H1 (cell line): ENCODE measurements at regions not wholly inside any gene's neighbourhood (a gene's known extent, or its start where the extent isn't known, plus 50 kb on each side); places are given as distances from the start of the nearest gene placed in this dataset.

ENCODE experiments used
- CTCF ChIA-PET: fragments of 300-600 bp; sonication (Branson Sonifier 250); formaldehyde crosslinking; loops from one replicate; lab custom pipeline; 2021; ENCODE audit not compliant: partially characterized antibody; lab: Charles Lee
- POLR2A ChIA-PET: fragments of 300-600 bp; sonication (Branson Sonifier 250); formaldehyde crosslinking; loops from one replicate; lab custom pipeline; 2021; ENCODE audit warnings: inconsistent platforms; ENCODE audit not compliant: partially characterized antibody; lab: Charles Lee
- DNase-seq, 2 experiments: peaks; one replicate each; pipeline versions ENCODE4 v3.0.0 to v3.0.0-alpha.2; 2010 to 2022; ENCODE audit warnings: low spot score in 2 of 2, low read depth in 1 of 2, mixed read lengths in 1 of 2
- FAIRE-seq: peaks from 2 replicates; lab custom pipeline; 2011; peaks lifted over from hg19 to GRCh38; lab: Jason Lieb, UNC
- H2AFZ ChIP-seq: 2 replicates; pipeline ENCODE4 v1.8.1; 2012; ENCODE audit warnings: low read length, inconsistent platforms
- H2AK5ac ChIP-seq: 2 replicates; pipeline ENCODE4 v1.6.1; 2013; ENCODE audit warnings: low read depth, low read length
- H2BK120ac ChIP-seq: replicated peaks from 2 replicates; pipeline ENCODE3; 2013; ENCODE audit warnings: low read depth, low read length, inconsistent platforms
- H2BK12ac ChIP-seq: 2 replicates; pipeline ENCODE4 v1.6.1; 2013; ENCODE audit warnings: low read depth, low read length
- H2BK15ac ChIP-seq: 2 replicates; pipeline ENCODE4 v1.6.1; 2013; ENCODE audit warnings: low read length
- H2BK20ac ChIP-seq: 2 replicates; pipeline ENCODE4 v1.6.1; 2013; ENCODE audit warnings: low read length
- H2BK5ac ChIP-seq: 2 replicates; pipeline ENCODE4 v1.6.1; 2013; ENCODE audit warnings: low read depth, low read length
- H3K14ac ChIP-seq: 2 replicates; pipeline ENCODE4 v1.6.1; 2013; ENCODE audit warnings: inconsistent platforms; ENCODE audit not compliant: insufficient read length
- H3K18ac ChIP-seq: 2 replicates; pipeline ENCODE4 v1.6.1; 2013; ENCODE audit warnings: low read length; ENCODE audit errors: extremely low read depth
- H3K23ac ChIP-seq: 2 replicates; pipeline ENCODE4 v1.6.1; 2013; ENCODE audit warnings: inconsistent platforms; ENCODE audit not compliant: insufficient read length
- H3K23me2 ChIP-seq: 2 replicates; pipeline ENCODE4 v1.6.1; 2013; ENCODE audit warnings: low read depth, low read length
- H3K27ac ChIP-seq: 2 replicates; pipeline ENCODE4 v1.6.1; 2011; ENCODE audit warnings: low read depth, low read length, inconsistent platforms
- H3K27me3 ChIP-seq, 4 experiments: replicated peaks in 1 of 4; 1 replicate in 1 of 4; 2 replicates in 3 of 4; pipeline versions ENCODE4 v1.6.1 to v1.8.1; 2011 to 2013; ENCODE audit warnings: low read length in 3 of 4, mild to moderate bottlenecking in 3 of 4, inconsistent platforms in 2 of 4, mixed read lengths in 2 of 4, moderate library complexity in 1 of 4; ENCODE audit not compliant: control insufficient read depth in 3 of 4, insufficient read depth in 3 of 4; ENCODE audit errors: extremely low read depth in 1 of 4
- H3K36me3 ChIP-seq, 4 experiments: 2 replicates each; pipeline versions ENCODE4 v1.6.1 to v1.8.1; 2011 to 2013; ENCODE audit warnings: mild to moderate bottlenecking in 4 of 4, low read length in 3 of 4, moderate library complexity in 2 of 4, control low read depth in 1 of 4, inconsistent platforms in 1 of 4; ENCODE audit not compliant: insufficient read depth in 4 of 4, control insufficient read depth in 2 of 4
- H3K4ac ChIP-seq: replicated peaks from 2 replicates; pipeline ENCODE3; 2013; ENCODE audit warnings: low read length, low read depth, mixed read lengths, inconsistent platforms; ENCODE audit not compliant: insufficient read length
- H3K4me1 ChIP-seq, 4 experiments: replicated peaks in 1 of 4; 1 replicate in 1 of 4; 2 replicates in 3 of 4; pipeline versions ENCODE4 v1.6.1 to v1.8.1; 2011 to 2013; ENCODE audit warnings: low read length in 3 of 4, inconsistent platforms in 2 of 4, mixed read lengths in 1 of 4; ENCODE audit not compliant: insufficient read depth in 4 of 4, control insufficient read depth in 3 of 4
- H3K4me2 ChIP-seq, 2 experiments: 2 replicates each; pipeline versions ENCODE4 v1.6.1 to v1.8.1; 2011 to 2013; ENCODE audit warnings: low read depth in 2 of 2, low read length in 2 of 2, control low read depth in 1 of 2, inconsistent platforms in 1 of 2, mild to moderate bottlenecking in 1 of 2; ENCODE audit not compliant: insufficient read depth in 1 of 2
- H3K4me3 ChIP-seq, 4 experiments: fragments of 200-600, 300-600 bp in 1 of 4; sonication (generic), shearing (Covaris generic), sonication (Bioruptor Twin) in 1 of 4; 2 replicates each; pipeline versions ENCODE4 v1.5.1 to v1.8.1; 2011 to 2016; ENCODE audit warnings: low read length in 4 of 4, low read depth in 3 of 4, control low read depth in 2 of 4, inconsistent platforms in 2 of 4, mild to moderate bottlenecking in 2 of 4, mixed read lengths in 1 of 4, moderate library complexity in 1 of 4; ENCODE audit not compliant: insufficient read depth in 2 of 4; ENCODE audit errors: extremely low read depth in 1 of 4
- H3K56ac ChIP-seq: replicated peaks from 2 replicates; pipeline ENCODE3; 2013; ENCODE audit warnings: low read depth, mild to moderate bottlenecking, mixed read lengths, low read length, inconsistent platforms; ENCODE audit not compliant: insufficient read length
- H3K79me1 ChIP-seq: 2 replicates; pipeline ENCODE4 v1.6.1; 2013; ENCODE audit warnings: low read depth, low read length, control low read depth
- H3K79me2 ChIP-seq, 2 experiments: 2 replicates each; pipeline versions ENCODE4 v1.6.1 to v1.8.1; 2012 to 2013; ENCODE audit warnings: low read length in 2 of 2, mild to moderate bottlenecking in 2 of 2, inconsistent platforms in 1 of 2; ENCODE audit not compliant: insufficient read depth in 2 of 2, control insufficient read depth in 1 of 2
- H3K9ac ChIP-seq, 4 experiments: replicated peaks in 1 of 4; 1 replicate in 1 of 4; 2 replicates in 3 of 4; pipeline versions ENCODE4 v1.6.1 to v1.8.1; 2011 to 2013; ENCODE audit warnings: low read depth in 3 of 4, low read length in 3 of 4, control low read depth in 2 of 4, mild to moderate bottlenecking in 2 of 4, moderate library complexity in 2 of 4, inconsistent platforms in 1 of 4; ENCODE audit errors: extremely low read depth in 1 of 4
- H3K9me3 ChIP-seq, 2 experiments: 2 replicates each; pipeline versions ENCODE4 v1.6.1 to v1.8.1; 2012 to 2013; ENCODE audit warnings: mild to moderate bottlenecking in 2 of 2, moderate library complexity in 2 of 2, control low read depth in 1 of 2, inconsistent platforms in 1 of 2, low read depth in 1 of 2, low read length in 1 of 2, mixed read lengths in 1 of 2; ENCODE audit not compliant: insufficient read depth in 2 of 2
- H4K20me1 ChIP-seq, 2 experiments: replicated peaks in 1 of 2; 2 replicates each; pipeline versions ENCODE3 to v1.8.1; 2011 to 2013; ENCODE audit warnings: inconsistent platforms in 2 of 2, low read length in 2 of 2, mild to moderate bottlenecking in 1 of 2; ENCODE audit not compliant: insufficient read depth in 2 of 2, control insufficient read depth in 1 of 2
- H4K5ac ChIP-seq: 2 replicates; pipeline ENCODE4 v1.6.1; 2013; ENCODE audit warnings: low read length, low read depth, mixed read lengths, inconsistent platforms; ENCODE audit not compliant: insufficient read length
- H4K8ac ChIP-seq: 2 replicates; pipeline ENCODE4 v1.8.0; 2013; ENCODE audit warnings: mild to moderate bottlenecking, moderate library complexity, low read length, inconsistent platforms; ENCODE audit not compliant: insufficient read depth; ENCODE audit errors: extremely low read depth
- H4K91ac ChIP-seq: replicated peaks from 2 replicates; pipeline ENCODE3; 2013; ENCODE audit warnings: low read length, mixed read lengths, inconsistent platforms; ENCODE audit not compliant: insufficient read length
- ASH2L ChIP-seq: fragments of 200-600, 300-600 bp; sonication (generic); IDR thresholded peaks from one replicate; pipeline ENCODE4 v1.7.1; 2017; ENCODE audit warnings: low read length
- CBX8 ChIP-seq: fragments of 300-800, 300-1000 bp; sonication (generic); IDR thresholded peaks from 2 replicates; pipeline ENCODE4 v1.7.1; 2016; ENCODE audit warnings: low read depth, low read length, borderline replicate concordance
- HDAC2 ChIP-seq, 2 experiments: fragments of 300-600 bp in 1 of 2; sonication (generic) in 1 of 2; IDR thresholded peaks; 2 replicates each; pipeline ENCODE4 v1.6.1; 2011 to 2012; ENCODE audit warnings: low read depth in 2 of 2, low read length in 2 of 2, mild to moderate bottlenecking in 2 of 2, moderate library complexity in 2 of 2, borderline replicate concordance in 1 of 2, inconsistent platforms in 1 of 2
- KDM1A ChIP-seq: fragments of 200-600, 300-600 bp; sonication (generic); IDR thresholded peaks from 2 replicates; pipeline ENCODE4 v1.7.1; 2016; ENCODE audit warnings: mild to moderate bottlenecking, low read length, borderline replicate concordance
- KDM5A ChIP-seq: fragments of 200-600 bp; IDR thresholded peaks from 2 replicates; pipeline ENCODE4 v1.7.1; 2012; ENCODE audit warnings: mild to moderate bottlenecking, low read length, inconsistent platforms, mixed read lengths
- MAFK ChIP-seq: IDR thresholded peaks from 2 replicates; pipeline ENCODE4 v1.6.1; 2012; ENCODE audit warnings: low read depth, mild to moderate bottlenecking, improper control_type of control experiment, low read length
- MAX ChIP-seq: IDR thresholded peaks from 2 replicates; pipeline ENCODE4 v1.6.1; 2012; ENCODE audit warnings: inconsistent platforms
- POLR2AphosphoS5 ChIP-seq: IDR thresholded peaks from 2 replicates; pipeline ENCODE4 v1.6.1; 2011; ENCODE audit warnings: low read depth, low read length
- SAP30 ChIP-seq: fragments of 300-600 bp; sonication (generic); IDR thresholded peaks from 2 replicates; pipeline ENCODE4 v1.7.1; 2012; ENCODE audit warnings: low read length, moderate library complexity, mild to moderate bottlenecking, inconsistent platforms; ENCODE audit not compliant: insufficient read depth, insufficient replicate concordance
- SP4 ChIP-seq: IDR thresholded peaks from 2 replicates; pipeline ENCODE4 v1.6.1; 2012; ENCODE audit warnings: low read length, inconsistent platforms
- TAF1 ChIP-seq: IDR thresholded peaks from 2 replicates; pipeline ENCODE4 v1.6.1; 2011; ENCODE audit warnings: mild to moderate bottlenecking, low read depth, low read length
- TCF12 ChIP-seq: IDR thresholded peaks from 2 replicates; pipeline ENCODE4 v1.6.1; 2011; ENCODE audit warnings: low read depth, mild to moderate bottlenecking, low read length
- TEAD4 ChIP-seq: IDR thresholded peaks from 2 replicates; pipeline ENCODE4 v1.6.1; 2012; ENCODE audit warnings: low read depth, low read length, inconsistent platforms, mixed read lengths
- YY1 ChIP-seq: IDR thresholded peaks from 2 replicates; pipeline ENCODE4 v1.6.1; 2011; ENCODE audit warnings: low read depth, mild to moderate bottlenecking, low read length
- WGBS, 2 experiments: shearing (Covaris generic) in 1 of 2; methylation state at CpG; one replicate each; pipeline versions ENCODE4 v1.1.6 to v1.1.7; 2013 to 2015; ENCODE audit warnings: low lambda C conversion rate in 2 of 2, mixed read lengths in 2 of 2, inconsistent platforms in 1 of 2, low coverage in 1 of 2, missing lambda C conversion rate in 1 of 2; ENCODE audit not compliant: insufficient replicate concordance in 2 of 2, insufficient coverage in 1 of 2, insufficient read length in 1 of 2; ENCODE audit errors: extremely low coverage in 1 of 2, missing lambda C conversion rate in 1 of 2; 5-methylcytosine and 5-hydroxymethylcytosine counted together

GRCh38 chrX:11886745-11887144 lies 128.7 kb downstream of the MSL3 start (continued):
- no peak for TF ChIP-seq ASH2L
- TF ChIP-seq, all 59 proteins: peak for 0

DNA sequence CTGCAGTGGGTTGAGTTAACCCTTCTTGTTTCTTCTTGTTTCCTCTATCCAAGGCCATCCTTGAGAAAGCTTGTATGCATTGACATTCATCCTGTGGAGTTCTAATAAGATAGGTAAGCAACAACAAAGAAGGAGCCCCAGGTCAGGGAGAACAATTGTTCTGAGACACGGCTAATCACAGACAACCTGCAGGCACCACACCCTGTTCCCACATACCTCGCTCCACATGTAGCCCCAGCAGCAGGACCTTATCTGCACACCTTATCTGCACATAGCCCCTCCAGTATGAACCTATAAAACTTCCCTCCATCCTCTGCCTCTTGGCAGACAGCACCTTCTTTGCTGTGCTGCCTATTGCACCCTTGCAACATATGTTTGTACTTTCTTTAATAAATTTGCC lies 129.1 kb downstream of the MSL3 start:
- no peak overlapping the region for H4K8ac ChIP-seq
- H4K91ac ChIP-seq: no peak overlapping the region
- no peaks in the 10 kb centered on the region for H3K27me3 ChIP-seq
- H3K4me2 ChIP-seq: no peak overlapping the region
- H4K5ac ChIP-seq: no peak overlapping the region
- no peak overlapping the region for H3K27ac ChIP-seq
- H3K56ac ChIP-seq: no peak overlapping the region
- no peak overlapping the region for H3K4me3 ChIP-seq
- no peak for FAIRE-seq
- no peak overlapping the region for H3K23ac ChIP-seq
- no peak overlapping the region for H3K18ac ChIP-seq
- no peak overlapping the region for H2BK5ac ChIP-seq
- H3K79me2 ChIP-seq: no peaks in the 10 kb centered on the region
- H3K23me2 ChIP-seq: no peaks in the 10 kb centered on the region
- no peak overlapping the region for H2AK5ac ChIP-seq
- no peak for DNase-seq
- H3K4ac ChIP-seq: no peak overlapping the region
- no peak overlapping the region for H2BK12ac ChIP-seq
- H2AFZ ChIP-seq: no peak overlapping the region
- H2BK120ac ChIP-seq: no peak overlapping the region
- no peak overlapping the region for H3K14ac ChIP-seq
- POLR2A ChIA-PET: no interaction called here
- WGBS, 2 experiments: 79% methylated on average over 2 of the region's 2 CpGs; no CpG with 5 or more reads in 1 of the 2 experiments
- CTCF ChIA-PET: no interaction called here
- no peaks in the 10 kb centered on the region for H3K79me1 ChIP-seq
- no peak overlapping the region for H2BK20ac ChIP-seq
- no peaks in the 10 kb centered on the region for H3K36me3 ChIP-seq
- H4K20me1 ChIP-seq: no peaks in the 10 kb centered on the region
- no peak overlapping the region for H3K9ac ChIP-seq
- H3K9me3 ChIP-seq: no peaks in the 10 kb centered on the region
- no peak overlapping the region for H2BK15ac ChIP-seq
- no peaks in the 10 kb centered on the region for H3K4me1 ChIP-seq
- TF ChIP-seq MAX: no peak
- no peak for TF ChIP-seq YY1
- no peak for TF ChIP-seq TEAD4
- TF ChIP-seq KDM1A: no peak
- no peak for TF ChIP-seq KDM5A
- TF ChIP-seq SAP30: no peak
- TF ChIP-seq POLR2AphosphoS5: no peak
- no peak for TF ChIP-seq MAFK
- TF ChIP-seq CBX8: no peak
- no peak for TF ChIP-seq ASH2L
- no peak for TF ChIP-seq TAF1
- TF ChIP-seq TCF12: no peak
- no peak for TF ChIP-seq HDAC2 (IDR thresholded peaks at IDR 0.05; ENCODE audit: borderline replicate concordance in 1 of 2, low read depth in 2 of 2, low read length in 2 of 2)
- no peak for TF ChIP-seq SP4
